HuH-7.5 (cell line): ENCODE measurements at regions not wholly inside any gene's neighbourhood (a gene's known extent, or its start where the extent isn't known, plus 50 kb on each side); places are given as distances from the start of the nearest gene placed in this dataset.

Experiments
- DNase-seq: peaks from one replicate; pipeline ENCODE4 v3.0.0; 2011; ENCODE audit warnings: low spot score

- DNase-seq = no peak
Measured at GRCh38 chr14:101706509-101707067, 54.9 kb upstream of the PPP2R5C start.

DNA sequence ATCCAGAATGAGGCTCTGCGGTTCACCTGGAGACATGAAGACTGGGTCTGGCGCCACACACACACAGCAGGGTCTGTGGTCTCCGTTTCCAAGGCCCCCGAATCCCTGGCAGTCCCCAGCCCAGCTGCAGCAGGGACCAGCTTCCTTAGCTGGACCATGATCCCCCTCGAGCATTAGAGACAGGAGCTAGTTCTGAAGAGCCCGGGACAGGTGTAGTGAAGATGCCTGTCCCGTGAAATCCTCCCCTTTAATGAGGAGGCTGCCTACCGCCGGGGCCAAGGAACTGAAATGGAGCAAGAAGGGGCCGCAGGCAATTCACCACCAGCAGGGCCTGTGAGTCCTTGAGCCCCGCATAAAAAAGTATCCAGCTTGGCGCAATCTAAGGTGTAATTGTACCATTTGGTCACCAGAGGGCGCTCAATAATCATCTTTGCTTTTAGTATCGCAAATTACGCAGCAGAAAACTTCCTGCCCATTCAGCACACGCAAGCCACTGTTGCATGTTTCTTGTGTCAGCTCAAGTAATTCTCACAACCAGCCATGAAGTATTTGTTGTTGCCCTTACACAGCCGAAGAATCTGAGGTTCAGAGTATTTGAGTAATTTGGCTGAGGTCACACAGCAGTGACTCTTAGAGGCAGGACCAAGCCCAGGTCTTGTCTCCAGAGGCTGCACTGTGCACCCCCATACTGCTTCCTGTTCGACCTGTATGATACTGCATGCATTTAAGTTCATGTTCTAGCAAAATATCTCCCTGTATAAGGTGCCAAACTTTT, 54.3 kb upstream of the PPP2R5C start:
- DNase-seq = peak; percentile 61

GRCh38 chr14:101707863-101708620, 53.5 kb upstream of the PPP2R5C start:
- no peak for DNase-seq

GRCh38 chr14:101708853-101709532, 52.5 kb upstream of the PPP2R5C start:
- DNase-seq = no peak

DNA sequence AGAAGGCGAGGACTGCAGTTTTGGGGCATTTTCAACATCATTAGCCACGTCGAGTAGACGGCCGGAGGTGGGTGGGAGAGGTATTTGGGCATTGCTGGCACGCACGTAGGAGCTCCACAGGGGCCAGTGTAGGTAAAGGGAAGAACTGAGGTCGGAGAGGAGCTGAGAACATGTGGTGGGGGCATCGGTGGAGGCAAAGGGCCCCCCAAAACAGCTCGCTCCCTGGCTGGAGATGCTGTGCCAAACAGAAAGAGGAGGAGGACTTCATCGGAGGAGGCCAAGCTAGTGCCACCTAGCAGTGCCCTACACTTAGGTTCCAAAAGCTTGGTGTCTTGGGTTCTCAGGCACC, 52.0 kb upstream of the PPP2R5C start:
- no peak for DNase-seq

DNA sequence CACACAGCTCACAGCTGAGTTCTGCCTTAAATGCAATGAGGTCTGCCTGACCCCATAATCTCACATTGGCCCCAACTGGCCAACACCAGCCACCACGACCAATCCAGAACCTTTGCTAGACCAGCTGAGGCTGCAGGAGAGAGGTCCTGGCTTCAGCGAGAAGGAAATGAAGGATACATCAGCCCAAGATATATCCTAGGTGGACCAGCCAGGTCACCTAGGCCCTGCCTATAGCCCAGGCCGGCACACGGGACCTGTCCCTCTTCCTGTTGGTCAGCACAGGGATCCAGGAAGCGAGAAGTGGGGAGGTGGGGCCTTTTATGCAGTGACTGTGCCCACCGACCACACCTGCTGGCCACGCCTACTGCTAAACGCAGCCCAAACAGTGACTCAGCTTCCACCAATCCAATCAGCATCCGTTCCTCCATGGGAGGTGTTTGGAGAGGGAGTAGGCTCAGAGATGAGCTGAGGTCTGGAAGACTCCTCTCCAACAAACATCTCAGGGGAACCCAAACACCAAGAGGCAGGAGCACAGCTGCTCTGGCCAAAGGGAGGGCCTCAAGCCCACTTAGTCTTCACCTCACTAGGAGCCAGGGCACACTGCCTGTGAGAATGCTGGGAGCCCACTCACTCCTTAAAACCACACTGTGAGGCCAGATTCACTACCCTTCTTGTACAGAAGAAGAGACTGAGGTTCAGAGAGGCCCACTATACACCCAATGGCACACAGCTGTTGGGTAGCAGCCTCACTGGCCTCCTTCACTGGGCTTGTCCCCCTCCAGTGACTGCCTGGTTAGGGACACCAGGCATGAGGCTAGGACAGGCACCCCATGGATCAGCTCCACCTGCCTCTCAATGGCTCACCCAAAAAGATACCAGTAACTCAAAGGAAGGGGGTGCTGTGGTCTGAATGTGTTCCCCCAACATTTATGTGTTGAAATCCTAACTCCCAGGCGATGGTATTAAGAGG, 51.3 kb upstream of the PPP2R5C start:
- DNase-seq = no peak

GRCh38 chr14:101711041-101711856, 50.3 kb upstream of the PPP2R5C start:
- no peak for DNase-seq
